ENCODE measurements at regions not wholly inside any gene's neighbourhood (a gene's known extent, or its start where the extent isn't known, plus 50 kb on each side); places are given as distances from the start of the nearest gene placed in this dataset.

GRCh38 chrX:139120760-139121159 is 409.2 kb upstream of the FGF13 start:
- TF ChIP-seq EP300 (IDR thresholded peaks at IDR 0.05) (no peak), POLR2A (IDR thresholded peaks at IDR 0.05) (no peak)
- TF ChIP-seq, protein P1, sequence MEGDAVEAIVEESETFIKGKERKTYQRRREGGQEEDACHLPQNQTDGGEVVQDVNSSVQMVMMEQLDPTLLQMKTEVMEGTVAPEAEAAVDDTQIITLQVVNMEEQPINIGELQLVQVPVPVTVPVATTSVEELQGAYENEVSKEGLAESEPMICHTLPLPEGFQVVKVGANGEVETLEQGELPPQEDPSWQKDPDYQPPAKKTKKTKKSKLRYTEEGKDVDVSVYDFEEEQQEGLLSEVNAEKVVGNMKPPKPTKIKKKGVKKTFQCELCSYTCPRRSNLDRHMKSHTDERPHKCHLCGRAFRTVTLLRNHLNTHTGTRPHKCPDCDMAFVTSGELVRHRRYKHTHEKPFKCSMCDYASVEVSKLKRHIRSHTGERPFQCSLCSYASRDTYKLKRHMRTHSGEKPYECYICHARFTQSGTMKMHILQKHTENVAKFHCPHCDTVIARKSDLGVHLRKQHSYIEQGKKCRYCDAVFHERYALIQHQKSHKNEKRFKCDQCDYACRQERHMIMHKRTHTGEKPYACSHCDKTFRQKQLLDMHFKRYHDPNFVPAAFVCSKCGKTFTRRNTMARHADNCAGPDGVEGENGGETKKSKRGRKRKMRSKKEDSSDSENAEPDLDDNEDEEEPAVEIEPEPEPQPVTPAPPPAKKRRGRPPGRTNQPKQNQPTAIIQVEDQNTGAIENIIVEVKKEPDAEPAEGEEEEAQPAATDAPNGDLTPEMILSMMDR (IDR thresholded peaks at IDR 0.05): no peak
